ENCODE measurements at regions not wholly inside any gene's neighbourhood (a gene's known extent, or its start where the extent isn't known, plus 50 kb on each side); places are given as distances from the start of the nearest gene placed in this dataset.
A peak's percentile ranks its signal among the peaks of the same experiment; 100 is the strongest.

GRCh38 chr3:189494632-189495031, 136.6 kb upstream of the TP63 start:
- no peak overlapping the region for H3K27ac Mint-ChIP-seq
- CTCF ChIA-PET: interaction anchor here (0.6 to 0.7 kb wide), 2 partner anchors 21 to 214 kb away, joined by 3 to 4 read pairs; no protein-coding TSS in a partner anchor
- POLR2A ChIA-PET: no interaction called here

GRCh38 chr3:189496375-189497138, 134.6 kb upstream of the TP63 start:
- ChIA-PET POLR2A (no interaction called here), CTCF (no interaction called here)
- DNase-seq: no peak

More at GRCh38 chr3:189494632-189495031, 136.6 kb upstream of the TP63 start:
- DNase-seq: no peak
- H3K27me3 Mint-ChIP-seq: no peaks in the 10 kb centered on the region
- H3K9me3 Mint-ChIP-seq: peaks cover 14% of the 10 kb centered on the region
- no peaks in the 10 kb centered on the region for H3K4me1 Mint-ChIP-seq
- H3K36me3 Mint-ChIP-seq (ENCODE audit: low read depth): no peaks in the 10 kb centered on the region
- H3K4me3 Mint-ChIP-seq: no peak overlapping the region

GRCh38 chr3:189498995-189499704, 132.0 kb upstream of the TP63 start:
- Mint-ChIP-seq H3K36me3 (ENCODE audit: low read depth) (peaks cover 4% of the 10 kb centered on the region), H3K4me3 (no peak overlapping the region), H3K27me3 (no peaks in the 10 kb centered on the region), H3K9me3 (peaks cover 22% of the 10 kb centered on the region), H3K27ac (no peak overlapping the region), H3K4me1 (peaks cover 10% of the 10 kb centered on the region)
- POLR2A ChIA-PET: no interaction called here
- DNase-seq: no peak
- CTCF ChIA-PET: no interaction called here

More at GRCh38 chr3:189496375-189497138, 134.6 kb upstream of the TP63 start:
- H3K36me3 Mint-ChIP-seq (ENCODE audit: low read depth): peaks cover 4% of the 10 kb centered on the region
- no peak overlapping the region for H3K4me3 Mint-ChIP-seq
- H3K27me3 Mint-ChIP-seq: no peaks in the 10 kb centered on the region
- H3K27ac Mint-ChIP-seq: no peak overlapping the region
- peaks cover 2% of the 10 kb centered on the region for H3K4me1 Mint-ChIP-seq
- peaks cover 22% of the 10 kb centered on the region for H3K9me3 Mint-ChIP-seq

GRCh38 chr3:189500299-189500698, 130.9 kb upstream of the TP63 start:
- Mint-ChIP-seq H3K4me1 (peaks cover 10% of the 10 kb centered on the region), H3K4me3 (no peak overlapping the region), H3K27ac (no peak overlapping the region), H3K9me3 (peaks cover 22% of the 10 kb centered on the region), H3K36me3 (ENCODE audit: low read depth) (peaks cover 4% of the 10 kb centered on the region), H3K27me3 (no peaks in the 10 kb centered on the region)
- DNase-seq: no peak
- CTCF ChIA-PET: no interaction called here
- POLR2A ChIA-PET: no interaction called here

- ChIA-PET POLR2A (no interaction called here), CTCF (no interaction called here)
- H3K4me1 Mint-ChIP-seq: peaks cover 10% of the 10 kb centered on the region
- peaks cover 22% of the 10 kb centered on the region for H3K9me3 Mint-ChIP-seq
- no peak overlapping the region for H3K4me3 Mint-ChIP-seq
- peak overlapping the region; percentile 2 for H3K27ac Mint-ChIP-seq
- no peak for DNase-seq
- H3K36me3 Mint-ChIP-seq (ENCODE audit: low read depth): peaks cover 4% of the 10 kb centered on the region
- no peaks in the 10 kb centered on the region for H3K27me3 Mint-ChIP-seq
These were observed 130.2 kb upstream of the TP63 start for GRCh38 chr3:189500798-189501495.

GRCh38 chr3:189502256-189502655, 128.9 kb upstream of the TP63 start:
- H3K4me1 Mint-ChIP-seq: peaks cover 10% of the 10 kb centered on the region
- H3K4me3 Mint-ChIP-seq: no peak overlapping the region
- no peak overlapping the region for H3K27ac Mint-ChIP-seq
- peaks cover 22% of the 10 kb centered on the region for H3K9me3 Mint-ChIP-seq
- no peaks in the 10 kb centered on the region for H3K27me3 Mint-ChIP-seq
- DNase-seq: no peak
- ChIA-PET POLR2A (no interaction called here), CTCF (no interaction called here)
- peaks cover 4% of the 10 kb centered on the region for H3K36me3 Mint-ChIP-seq (ENCODE audit: low read depth)

- ChIA-PET CTCF (no interaction called here), POLR2A (no interaction called here)
- DNase-seq: no peak
- Mint-ChIP-seq H3K36me3 (ENCODE audit: low read depth) (peaks cover 4% of the 10 kb centered on the region), H3K4me1 (peaks cover 10% of the 10 kb centered on the region), H3K27me3 (no peaks in the 10 kb centered on the region), H3K27ac (no peak overlapping the region), H3K4me3 (no peak overlapping the region), H3K9me3 (peaks cover 21% of the 10 kb centered on the region)
These were observed 128.4 kb upstream of the TP63 start for GRCh38 chr3:189502676-189503257.

- Mint-ChIP-seq H3K4me1 (peaks cover 2% of the 10 kb centered on the region), H3K36me3 (ENCODE audit: low read depth) (no peaks in the 10 kb centered on the region), H3K9me3 (no peaks in the 10 kb centered on the region), H3K27me3 (no peaks in the 10 kb centered on the region), H3K27ac (no peak overlapping the region), H3K4me3 (no peak overlapping the region)
- no peak for DNase-seq
- CTCF ChIA-PET: no interaction called here
- POLR2A ChIA-PET: no interaction called here
These were observed 123.3 kb upstream of the TP63 start for GRCh38 chr3:189507856-189508255.

GRCh38 chr3:189508784-189509501, 122.2 kb upstream of the TP63 start:
- H3K9me3 Mint-ChIP-seq: no peaks in the 10 kb centered on the region
- ChIA-PET CTCF (no interaction called here), POLR2A (no interaction called here)
- H3K4me1 Mint-ChIP-seq: no peaks in the 10 kb centered on the region
- no peak for DNase-seq
- no peaks in the 10 kb centered on the region for H3K36me3 Mint-ChIP-seq (ENCODE audit: low read depth)
- no peaks in the 10 kb centered on the region for H3K27me3 Mint-ChIP-seq
- H3K4me3 Mint-ChIP-seq: no peak overlapping the region
- no peak overlapping the region for H3K27ac Mint-ChIP-seq

GRCh38 chr3:189512039-189512438, 119.2 kb upstream of the TP63 start:
- ChIA-PET POLR2A (no interaction called here), CTCF (interaction anchor here (0.8 to 1.2 kb wide), 4 partner anchors 12 to 129 kb away, joined by 3 read pairs; no protein-coding TSS in a partner anchor)
- Mint-ChIP-seq H3K27me3 (no peaks in the 10 kb centered on the region), H3K27ac (no peak overlapping the region), H3K9me3 (peaks cover 3% of the 10 kb centered on the region), H3K36me3 (ENCODE audit: low read depth) (no peaks in the 10 kb centered on the region), H3K4me1 (no peaks in the 10 kb centered on the region), H3K4me3 (no peak overlapping the region)
- no peak for DNase-seq

- Mint-ChIP-seq H3K36me3 (ENCODE audit: low read depth) (no peaks in the 10 kb centered on the region), H3K4me1 (no peaks in the 10 kb centered on the region), H3K4me3 (no peak overlapping the region), H3K27ac (no peak overlapping the region), H3K9me3 (peaks cover 3% of the 10 kb centered on the region), H3K27me3 (no peaks in the 10 kb centered on the region)
- no peak for DNase-seq
- ChIA-PET CTCF (interaction anchor here (0.6 to 1.3 kb wide), 4 partner anchors 14 to 1767 kb away, joined by 3 read pairs; no protein-coding TSS in a partner anchor), POLR2A (no interaction called here)
These were observed 118.4 kb upstream of the TP63 start for GRCh38 chr3:189512821-189513220.

- H3K27me3 Mint-ChIP-seq: no peaks in the 10 kb centered on the region
- H3K27ac Mint-ChIP-seq: no peak overlapping the region
- ChIA-PET POLR2A (no interaction called here), CTCF (interaction anchor here (0.6 to 1.3 kb wide), 2 partner anchors 22 to 1469 kb away, joined by 3 read pairs; no protein-coding TSS in a partner anchor)
- peaks cover 3% of the 10 kb centered on the region for H3K36me3 Mint-ChIP-seq (ENCODE audit: low read depth)
- no peaks in the 10 kb centered on the region for H3K4me1 Mint-ChIP-seq
- DNase-seq: no peak
- H3K9me3 Mint-ChIP-seq: peaks cover 9% of the 10 kb centered on the region
- no peak overlapping the region for H3K4me3 Mint-ChIP-seq
These were observed 117.7 kb upstream of the TP63 start for GRCh38 chr3:189513281-189514117.
